Endothelial cell of umbilical vein (primary cell): ENCODE measurements at regions not wholly inside any gene's neighbourhood (a gene's known extent, or its start where the extent isn't known, plus 50 kb on each side); places are given as distances from the start of the nearest gene placed in this dataset.

Experiments used
- POLR2A ChIP-seq: IDR thresholded peaks from 2 replicates; pipeline ENCODE4 v1.6.1; 2012; ENCODE audit warnings: low read depth, mild to moderate bottlenecking, control low read depth, low read length
- TF ChIP-seq, protein P1 (sequence below), 2 donors: IDR thresholded peaks; 1 replicate in 1 of 2; 2 replicates in 1 of 2; pipeline ENCODE4 v1.5.1; 2011; ENCODE audit warnings: low read length in 2 of 2, mild to moderate bottlenecking in 2 of 2, moderate library complexity in 2 of 2, control low read depth in 1 of 2, inconsistent platforms in 1 of 2, low read depth in 1 of 2; ENCODE audit not compliant: insufficient read depth in 1 of 2; ENCODE audit errors: extremely low read depth in 1 of 2
- TF ChIP-seq, protein P2 (sequence below): IDR thresholded peaks from 2 replicates; pipeline ENCODE4 v1.6.1; 2011; ENCODE audit not compliant: insufficient read depth, insufficient read length

DNA sequence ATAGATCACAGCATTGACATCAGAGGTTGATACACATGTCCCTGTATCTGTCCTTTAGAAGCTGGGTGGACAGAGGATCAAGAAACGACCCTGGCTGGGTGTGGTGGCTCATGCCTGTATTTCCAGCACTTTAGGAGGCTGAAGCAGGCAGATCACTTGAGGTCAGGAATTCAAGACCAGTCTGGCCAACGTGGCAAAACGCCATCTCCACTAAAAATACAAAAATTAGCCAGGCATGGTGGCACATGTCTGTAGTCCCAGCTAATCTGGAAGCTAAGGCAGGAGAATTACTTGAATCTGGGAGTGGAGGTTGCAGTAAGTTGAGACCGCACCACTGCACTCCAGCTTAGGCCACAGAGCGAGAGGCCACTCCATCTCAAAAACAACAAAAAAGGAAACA, 300.4 kb upstream of the AMELY start:
- TF ChIP-seq POLR2A: no peak
- TF ChIP-seq, protein P1, sequence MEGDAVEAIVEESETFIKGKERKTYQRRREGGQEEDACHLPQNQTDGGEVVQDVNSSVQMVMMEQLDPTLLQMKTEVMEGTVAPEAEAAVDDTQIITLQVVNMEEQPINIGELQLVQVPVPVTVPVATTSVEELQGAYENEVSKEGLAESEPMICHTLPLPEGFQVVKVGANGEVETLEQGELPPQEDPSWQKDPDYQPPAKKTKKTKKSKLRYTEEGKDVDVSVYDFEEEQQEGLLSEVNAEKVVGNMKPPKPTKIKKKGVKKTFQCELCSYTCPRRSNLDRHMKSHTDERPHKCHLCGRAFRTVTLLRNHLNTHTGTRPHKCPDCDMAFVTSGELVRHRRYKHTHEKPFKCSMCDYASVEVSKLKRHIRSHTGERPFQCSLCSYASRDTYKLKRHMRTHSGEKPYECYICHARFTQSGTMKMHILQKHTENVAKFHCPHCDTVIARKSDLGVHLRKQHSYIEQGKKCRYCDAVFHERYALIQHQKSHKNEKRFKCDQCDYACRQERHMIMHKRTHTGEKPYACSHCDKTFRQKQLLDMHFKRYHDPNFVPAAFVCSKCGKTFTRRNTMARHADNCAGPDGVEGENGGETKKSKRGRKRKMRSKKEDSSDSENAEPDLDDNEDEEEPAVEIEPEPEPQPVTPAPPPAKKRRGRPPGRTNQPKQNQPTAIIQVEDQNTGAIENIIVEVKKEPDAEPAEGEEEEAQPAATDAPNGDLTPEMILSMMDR (IDR thresholded peaks at IDR 0.05; ENCODE audit: extremely low read depth in 1 of 2, insufficient read depth in 1 of 2, low read depth in 1 of 2, low read length in 2 of 2): no peak
- TF ChIP-seq, protein P2, sequence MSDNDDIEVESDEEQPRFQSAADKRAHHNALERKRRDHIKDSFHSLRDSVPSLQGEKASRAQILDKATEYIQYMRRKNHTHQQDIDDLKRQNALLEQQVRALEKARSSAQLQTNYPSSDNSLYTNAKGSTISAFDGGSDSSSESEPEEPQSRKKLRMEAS: no peak
